ENCODE measurements at regions not wholly inside any gene's neighbourhood (a gene's known extent, or its start where the extent isn't known, plus 50 kb on each side); places are given as distances from the start of the nearest gene placed in this dataset.
"Not testable (repeated sequence)": the region's sequence is repeated elsewhere in the genome, so short reads cannot be mapped to it uniquely, and the experiment has no call there.

- Mint-ChIP-seq H3K4me1 (peaks cover 6 to 20% (median 14%) of the 10 kb centered on the region in 3 donors), H3K27me3 (peaks cover 12 to 50% (median 26%) of the 10 kb centered on the region in 3 donors), H3K36me3 (no peaks in the 10 kb centered on the region), H3K27ac (no peak overlapping the region), H3K9me3 (peaks cover 0 to 5% (median 4%) of the 10 kb centered on the region in 7 donors), H3K4me3 (no peak overlapping the region)
- ATAC-seq (ENCODE audit: low read depth in 2 of 2) (no peak), DNase-seq (no peak)
Measured at GRCh38 chr19:14272623-14273022, 66.7 kb upstream of the ADGRL1 start.

GRCh38 chr19:14271840-14272239 lies 65.9 kb upstream of the ADGRL1 start:
- DNase-seq: no peak
- ATAC-seq (ENCODE audit: low read depth in 2 of 2): no peak
- Mint-ChIP-seq H3K27ac (no peak overlapping the region), H3K36me3 (no peaks in the 10 kb centered on the region), H3K27me3 (peaks cover 18 to 54% (median 32%) of the 10 kb centered on the region in 3 donors), H3K4me1 (peaks cover 6 to 20% (median 14%) of the 10 kb centered on the region in 3 donors), H3K9me3 (peaks cover 0 to 5% (median 4%) of the 10 kb centered on the region in 7 donors), H3K4me3 (no peak overlapping the region)

GRCh38 chr19:14270557-14270956 lies 64.6 kb upstream of the ADGRL1 start:
- H3K27ac Mint-ChIP-seq; H3K36me3 Mint-ChIP-seq; ATAC-seq (ENCODE audit: low read depth in 2 of 2); H3K4me3 Mint-ChIP-seq; DNase-seq; H3K9me3 Mint-ChIP-seq: not testable (repeated sequence)
- Mint-ChIP-seq H3K4me1 (peaks cover 6 to 12% (median 11%) of the 10 kb centered on the region in 3 donors), H3K27me3 (peaks cover 18 to 52% (median 32%) of the 10 kb centered on the region in 3 donors)

GRCh38 chr19:14267224-14267741 lies 61.3 kb upstream of the ADGRL1 start:
- no peak overlapping the region for H3K27ac Mint-ChIP-seq
- DNase-seq (no peak), ATAC-seq (ENCODE audit: low read depth in 2 of 2) (no peak)
- H3K4me3 Mint-ChIP-seq: no peak overlapping the region
- H3K27me3 Mint-ChIP-seq: peaks cover 13 to 51% (median 18%) of the 10 kb centered on the region in 3 donors
- H3K36me3 Mint-ChIP-seq: no peaks in the 10 kb centered on the region
- H3K9me3 Mint-ChIP-seq: no peaks in the 10 kb centered on the region
- no peaks in the 10 kb centered on the region for H3K4me1 Mint-ChIP-seq

- not testable (repeated sequence) for H3K4me3 Mint-ChIP-seq; DNase-seq; H3K9me3 Mint-ChIP-seq; H3K27ac Mint-ChIP-seq; H3K36me3 Mint-ChIP-seq; ATAC-seq (ENCODE audit: low read depth in 2 of 2); H3K4me1 Mint-ChIP-seq
- H3K27me3 Mint-ChIP-seq: peaks cover 9 to 51% (median 13%) of the 10 kb centered on the region in 3 donors
Measured at GRCh38 chr19:14266208-14266607, 60.2 kb upstream of the ADGRL1 start.

DNA sequence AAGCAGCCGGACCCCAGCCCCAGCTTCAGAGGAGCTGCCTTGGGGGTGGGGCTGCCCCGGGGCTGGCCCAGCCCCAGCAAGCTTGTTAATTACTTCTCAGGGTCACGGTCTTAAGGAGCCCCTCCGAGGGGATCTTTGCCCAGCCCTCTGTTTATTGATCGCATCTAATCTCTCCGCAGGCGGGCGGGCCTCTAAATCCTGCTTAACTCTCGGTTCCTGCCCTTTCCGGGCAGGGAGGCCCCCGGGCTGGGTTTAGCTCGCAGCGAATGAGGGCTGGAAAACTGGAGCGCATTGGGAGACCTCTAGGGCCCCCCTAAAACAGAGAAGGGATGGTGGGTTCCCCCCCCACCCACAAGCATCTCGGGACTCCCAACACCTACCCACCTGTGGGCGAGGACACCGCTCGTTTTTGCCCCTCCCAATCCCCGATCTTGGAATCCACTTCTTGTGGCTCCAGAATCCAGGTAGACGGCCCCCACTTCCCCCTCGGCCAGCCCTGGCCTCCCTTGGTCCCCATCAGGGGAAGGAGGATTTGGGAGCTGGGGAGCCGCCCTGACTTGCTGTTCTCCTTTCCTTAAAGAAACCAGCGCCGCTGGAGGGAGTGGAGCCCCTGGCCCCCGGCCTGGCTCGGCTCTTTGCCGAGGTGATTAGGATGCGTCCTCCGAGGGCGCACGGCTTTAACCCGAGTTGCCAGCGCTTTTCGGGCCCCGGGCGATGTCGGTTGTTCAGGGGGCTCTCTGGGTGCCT lies 59.5 kb upstream of the ADGRL1 start:
- H3K27me3 Mint-ChIP-seq: peaks cover 9 to 51% (median 13%) of the 10 kb centered on the region in 3 donors
- H3K36me3 Mint-ChIP-seq: no peaks in the 10 kb centered on the region
- no peaks in the 10 kb centered on the region for H3K9me3 Mint-ChIP-seq
- ATAC-seq (ENCODE audit: low read depth in 2 of 2) (no peak), DNase-seq (no peak)
- H3K4me3 Mint-ChIP-seq: no peak overlapping the region
- no peak overlapping the region for H3K27ac Mint-ChIP-seq
- H3K4me1 Mint-ChIP-seq: no peaks in the 10 kb centered on the region

GRCh38 chr19:14255902-14256649 lies 50.1 kb upstream of the ADGRL1 start:
- not testable (repeated sequence) for H3K4me3 Mint-ChIP-seq; ATAC-seq (ENCODE audit: low read depth in 2 of 2); H3K4me1 Mint-ChIP-seq; H3K27me3 Mint-ChIP-seq; H3K36me3 Mint-ChIP-seq; H3K27ac Mint-ChIP-seq; H3K9me3 Mint-ChIP-seq; DNase-seq

Measured in naive B cell (primary cell).